ENCODE measurements at regions not wholly inside any gene's neighbourhood (a gene's known extent, or its start where the extent isn't known, plus 50 kb on each side); places are given as distances from the start of the nearest gene placed in this dataset.
"Not testable (repeated sequence)": the region's sequence is repeated elsewhere in the genome, so short reads cannot be mapped to it uniquely, and the experiment has no call there.

DNA sequence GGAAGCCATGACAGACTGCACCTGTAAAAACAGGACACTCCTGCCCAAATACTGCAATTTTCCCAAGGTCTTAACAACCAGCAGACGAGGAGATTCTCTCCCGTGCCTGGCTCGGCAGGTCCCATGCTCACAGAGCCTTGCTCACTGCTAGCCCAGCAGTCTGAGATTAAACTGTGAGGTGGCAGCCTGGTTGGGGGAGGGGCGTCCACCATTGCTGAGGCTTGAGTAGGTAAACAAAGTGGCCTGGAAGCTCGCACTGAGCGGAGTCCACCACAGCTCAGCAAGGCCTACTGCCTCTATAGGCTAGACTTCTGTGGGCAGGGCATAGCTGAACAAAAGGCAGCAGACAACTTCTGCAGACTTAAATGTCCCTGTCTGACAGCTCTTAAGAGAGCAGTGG lies 80.3 kb downstream of the ANXA5 start:
- not testable (repeated sequence) for H3K36me3 Mint-ChIP-seq (ENCODE audit: insufficient read depth); H3K27me3 Mint-ChIP-seq (ENCODE audit: low read depth); H3K9me3 Mint-ChIP-seq

DNA sequence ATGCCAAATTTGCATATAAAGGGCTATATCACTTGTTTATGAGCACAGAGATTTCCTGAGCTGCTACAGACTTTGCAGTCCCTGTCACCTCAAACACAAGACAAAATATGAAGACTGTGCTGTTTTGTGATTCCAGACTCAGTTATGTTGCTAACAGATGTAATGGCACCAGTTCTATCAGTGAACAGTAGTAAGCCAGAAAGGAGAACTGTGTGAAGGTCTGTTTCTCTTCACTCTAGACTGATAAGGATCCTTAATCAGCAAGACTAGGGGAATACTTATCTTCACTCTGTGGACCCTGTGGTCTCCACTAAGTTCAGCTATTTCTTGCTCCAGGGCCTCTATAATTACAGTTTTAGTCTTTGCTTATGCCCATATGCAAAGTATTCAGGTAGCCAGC lies 82.7 kb downstream of the ANXA5 start:
- Mint-ChIP-seq H3K36me3 (ENCODE audit: insufficient read depth) (no peaks in the 10 kb centered on the region), H3K4me1 (ENCODE audit: low read depth) (no peaks in the 10 kb centered on the region), H3K9me3 (no peaks in the 10 kb centered on the region), H3K27me3 (ENCODE audit: low read depth) (peaks cover 8% of the 10 kb centered on the region), H3K4me3 (no peak overlapping the region)
- DNase-seq (no peak), ATAC-seq (no peak)

More for the DNA sequence above, 80.3 kb downstream of the ANXA5 start:
- H3K4me1 Mint-ChIP-seq (ENCODE audit: low read depth); H3K4me3 Mint-ChIP-seq; DNase-seq; ATAC-seq: not testable (repeated sequence)

DNA sequence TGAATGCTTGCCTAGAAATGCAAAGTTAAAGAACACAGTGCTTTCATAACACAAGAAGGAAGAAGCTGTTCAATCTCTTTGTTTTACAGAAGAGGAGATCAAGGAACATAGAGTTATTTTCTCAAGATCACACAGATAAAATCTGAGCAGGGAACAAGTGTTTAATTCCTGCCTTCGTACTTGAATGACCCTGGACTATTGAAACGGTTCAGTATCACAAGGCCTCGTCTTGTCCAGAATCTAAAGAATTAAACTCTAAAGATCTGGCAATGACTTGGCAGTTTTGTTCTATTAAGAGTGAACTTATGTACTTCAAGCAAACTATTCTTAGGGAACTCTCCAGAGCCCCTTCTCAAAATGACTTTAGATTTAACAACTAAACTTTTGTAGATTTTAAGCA lies 97.7 kb downstream of the ANXA5 start:
- DNase-seq (no peak), ATAC-seq (no peak)
- Mint-ChIP-seq H3K36me3 (ENCODE audit: insufficient read depth) (no peaks in the 10 kb centered on the region), H3K27me3 (ENCODE audit: low read depth) (peaks cover 5% of the 10 kb centered on the region), H3K4me3 (no peak overlapping the region), H3K9me3 (no peaks in the 10 kb centered on the region), H3K4me1 (ENCODE audit: low read depth) (no peaks in the 10 kb centered on the region)

DNA sequence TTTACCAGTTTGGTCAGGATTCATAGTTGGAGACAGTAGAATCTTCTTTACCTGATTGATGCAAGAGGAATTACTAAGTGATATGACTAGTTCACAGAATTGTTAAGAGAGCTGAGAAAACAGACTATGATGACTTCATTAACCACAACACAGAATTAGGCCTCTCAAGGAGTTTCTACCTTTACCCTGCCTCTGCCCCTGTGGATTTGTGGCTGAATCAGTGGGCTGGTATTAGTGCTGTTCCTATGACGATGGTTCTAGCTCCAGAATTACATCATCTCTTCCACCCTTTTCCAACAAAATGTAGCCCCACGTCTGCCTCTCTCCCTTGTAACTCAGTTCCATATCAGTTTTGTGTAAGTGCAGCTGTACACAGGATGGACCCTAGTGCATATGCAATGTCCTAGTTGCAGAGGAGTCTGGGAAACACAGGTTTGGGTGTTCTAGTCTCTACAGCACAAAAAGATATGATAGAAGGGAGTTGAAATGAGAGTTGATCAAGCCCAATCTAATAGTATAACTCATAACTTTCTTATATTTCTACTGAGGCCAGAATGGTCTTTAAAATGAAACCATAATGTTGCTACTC lies 99.3 kb downstream of the ANXA5 start:
- no peaks in the 10 kb centered on the region for H3K36me3 Mint-ChIP-seq (ENCODE audit: insufficient read depth)
- H3K9me3 Mint-ChIP-seq: no peaks in the 10 kb centered on the region
- H3K4me1 Mint-ChIP-seq (ENCODE audit: low read depth): no peaks in the 10 kb centered on the region
- peak in 1 of 2 donors; percentile 46 for ATAC-seq
- H3K4me3 Mint-ChIP-seq: no peak overlapping the region
- peaks cover 5% of the 10 kb centered on the region for H3K27me3 Mint-ChIP-seq (ENCODE audit: low read depth)
- no peak for DNase-seq

DNA sequence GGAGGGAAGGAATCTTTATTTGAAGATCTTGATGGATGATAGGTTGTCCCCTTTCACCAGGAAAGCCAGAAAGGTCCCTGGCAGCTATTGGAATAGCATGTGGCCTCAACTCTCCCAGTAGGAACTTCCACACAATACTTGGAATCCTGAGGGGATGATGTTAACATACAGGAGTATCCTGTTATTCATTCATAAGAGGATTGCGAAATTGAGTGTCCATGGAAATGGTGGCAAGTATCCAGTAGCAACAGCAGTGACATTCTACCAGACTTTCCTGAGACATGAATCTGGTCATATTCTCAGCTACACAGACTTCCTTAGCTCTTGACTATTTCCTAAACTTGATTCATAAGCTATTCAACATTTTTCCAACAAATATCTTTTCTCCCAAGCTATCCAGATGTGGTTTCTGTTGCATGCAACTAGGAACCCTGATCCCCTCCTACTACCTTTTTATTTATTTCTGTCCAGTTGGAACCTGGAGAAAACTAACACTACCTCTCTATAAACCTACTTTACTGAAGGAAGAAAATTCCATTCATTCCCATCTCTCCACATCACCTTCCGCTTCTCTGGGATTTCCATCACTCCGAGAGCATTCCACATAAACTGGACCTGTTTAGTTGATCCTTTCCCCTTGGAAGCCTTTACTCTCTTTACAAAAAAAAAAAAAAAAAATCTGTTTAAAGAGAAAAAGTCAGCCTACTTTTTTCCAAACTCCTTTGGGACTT lies 101.8 kb downstream of the ANXA5 start:
- no peak for ATAC-seq
- no peaks in the 10 kb centered on the region for H3K9me3 Mint-ChIP-seq

DNA sequence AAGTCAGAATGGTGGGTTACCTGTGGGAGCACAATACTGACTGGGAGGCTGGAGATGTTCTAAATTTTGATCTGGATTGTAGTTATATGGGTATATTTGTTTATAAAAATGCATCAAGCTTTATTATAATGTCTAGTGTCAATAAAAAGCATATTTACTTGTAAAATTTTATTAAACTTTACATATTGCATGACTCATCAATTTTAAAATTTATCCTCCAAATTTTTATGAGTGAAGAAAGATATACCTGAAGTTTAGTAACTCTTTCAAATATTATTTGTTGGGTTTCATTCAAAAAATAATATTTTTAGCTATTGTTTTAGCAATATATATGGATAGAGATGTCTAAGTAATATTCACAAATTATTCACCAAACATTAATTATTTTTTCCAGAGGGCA lies 103.0 kb downstream of the ANXA5 start:
- Mint-ChIP-seq H3K4me3 (no peak overlapping the region), H3K27me3 (ENCODE audit: low read depth) (peaks cover 5% of the 10 kb centered on the region), H3K36me3 (ENCODE audit: insufficient read depth) (no peaks in the 10 kb centered on the region), H3K4me1 (ENCODE audit: low read depth) (no peaks in the 10 kb centered on the region), H3K9me3 (no peaks in the 10 kb centered on the region)
- no peak for ATAC-seq
- DNase-seq: no peak

More for the DNA sequence above, 101.8 kb downstream of the ANXA5 start:
- Mint-ChIP-seq H3K36me3 (ENCODE audit: insufficient read depth) (no peaks in the 10 kb centered on the region), H3K4me3 (no peak overlapping the region), H3K4me1 (ENCODE audit: low read depth) (no peaks in the 10 kb centered on the region), H3K27me3 (ENCODE audit: low read depth) (peaks cover 5% of the 10 kb centered on the region)
- no peak for DNase-seq

DNA sequence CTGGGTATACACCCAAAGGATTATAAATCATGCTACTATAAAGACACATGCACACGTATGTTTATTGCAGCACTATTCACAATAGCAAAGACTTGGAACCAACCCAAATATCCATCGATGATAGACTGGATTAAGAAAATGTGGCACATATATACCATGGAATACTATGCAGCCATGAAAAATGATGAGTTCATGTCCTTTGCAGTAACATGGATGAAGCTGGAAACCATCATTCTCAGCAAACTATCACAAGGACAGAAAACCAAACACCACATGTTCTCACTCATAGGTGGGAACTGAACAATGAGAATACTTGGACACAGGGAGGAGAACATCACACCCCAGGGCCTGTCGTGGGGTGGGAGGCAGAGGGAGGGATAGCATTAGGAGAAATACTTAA lies 104.5 kb downstream of the ANXA5 start:
- not testable (repeated sequence) for H3K4me3 Mint-ChIP-seq; H3K36me3 Mint-ChIP-seq (ENCODE audit: insufficient read depth)

DNA sequence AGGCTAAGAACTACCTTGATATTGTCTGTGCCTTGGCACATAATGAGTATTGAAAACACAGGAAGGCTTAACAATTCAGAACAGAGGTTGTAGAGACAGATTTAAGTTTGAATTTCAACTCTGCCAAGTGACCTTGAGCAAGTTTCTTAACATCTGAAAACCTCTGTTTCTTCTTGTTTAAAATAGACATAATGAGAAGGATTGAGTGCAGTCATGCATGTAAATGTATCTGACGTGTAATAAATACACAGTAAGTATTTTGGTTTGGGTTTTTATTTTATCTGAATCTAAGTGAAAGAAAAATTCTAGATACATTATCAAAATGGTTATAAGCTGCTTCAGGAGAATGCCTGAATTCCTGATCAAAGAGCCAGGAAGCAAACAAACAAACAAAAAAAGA lies 111.9 kb downstream of the ANXA5 start:
- Mint-ChIP-seq H3K4me3 (no peak overlapping the region), H3K4me1 (ENCODE audit: low read depth) (no peaks in the 10 kb centered on the region), H3K36me3 (ENCODE audit: insufficient read depth) (no peaks in the 10 kb centered on the region), H3K27me3 (ENCODE audit: low read depth) (peaks cover 17% of the 10 kb centered on the region), H3K9me3 (no peaks in the 10 kb centered on the region)
- ATAC-seq (no peak), DNase-seq (no peak)

More for the DNA sequence above, 104.5 kb downstream of the ANXA5 start:
- H3K4me1 Mint-ChIP-seq (ENCODE audit: low read depth); ATAC-seq; H3K9me3 Mint-ChIP-seq; DNase-seq: not testable (repeated sequence)
- H3K27me3 Mint-ChIP-seq (ENCODE audit: low read depth): peaks cover 11% of the 10 kb centered on the region

DNA sequence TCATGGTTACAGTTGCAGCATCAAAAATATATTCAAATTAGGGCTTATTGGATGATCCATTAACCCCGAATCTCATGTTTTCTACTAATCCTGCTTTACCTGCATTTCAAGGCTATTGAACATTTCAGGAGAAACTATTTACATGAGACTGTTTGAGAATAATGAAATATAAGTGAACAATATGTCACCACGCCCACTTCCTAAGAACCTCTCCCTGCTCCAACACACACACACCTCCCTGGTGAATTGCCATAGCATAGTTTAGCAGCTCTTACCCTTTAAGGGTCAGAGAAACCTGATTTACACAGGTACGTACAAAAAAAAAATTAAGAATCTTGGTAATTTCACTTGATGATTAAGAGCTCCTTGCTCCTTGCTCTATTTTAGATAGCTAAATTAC lies 113.4 kb downstream of the ANXA5 start:
- Mint-ChIP-seq H3K36me3 (ENCODE audit: insufficient read depth) (no peaks in the 10 kb centered on the region), H3K4me3 (no peak overlapping the region), H3K4me1 (ENCODE audit: low read depth) (no peaks in the 10 kb centered on the region), H3K9me3 (no peaks in the 10 kb centered on the region), H3K27me3 (ENCODE audit: low read depth) (peaks cover 19% of the 10 kb centered on the region)
- DNase-seq (no peak), ATAC-seq (no peak)

DNA sequence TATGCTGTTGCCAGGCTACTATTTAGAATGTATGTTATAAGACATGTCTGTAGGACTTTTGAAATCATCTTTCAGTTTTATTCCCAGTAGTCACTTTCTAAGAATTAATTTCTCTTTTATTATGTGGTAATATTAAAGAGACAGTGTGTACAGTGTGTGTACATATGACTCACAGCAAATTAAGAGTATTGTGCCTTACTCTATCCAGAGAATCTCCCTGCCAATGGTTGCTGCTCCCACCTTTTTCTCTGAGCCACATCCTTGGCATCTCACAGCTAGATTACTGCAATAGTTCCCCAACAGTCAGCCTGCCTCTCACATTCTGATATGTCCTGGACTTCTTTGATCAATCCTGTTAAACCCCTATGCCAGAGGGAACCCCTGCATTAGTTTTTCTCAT lies 114.5 kb downstream of the ANXA5 start:
- H3K36me3 Mint-ChIP-seq (ENCODE audit: insufficient read depth): no peaks in the 10 kb centered on the region
- H3K27me3 Mint-ChIP-seq (ENCODE audit: low read depth): peaks cover 14% of the 10 kb centered on the region
- H3K4me1 Mint-ChIP-seq (ENCODE audit: low read depth): no peaks in the 10 kb centered on the region
- no peaks in the 10 kb centered on the region for H3K9me3 Mint-ChIP-seq
- no peak for DNase-seq
- H3K4me3 Mint-ChIP-seq: no peak overlapping the region
- ATAC-seq: no peak

DNA sequence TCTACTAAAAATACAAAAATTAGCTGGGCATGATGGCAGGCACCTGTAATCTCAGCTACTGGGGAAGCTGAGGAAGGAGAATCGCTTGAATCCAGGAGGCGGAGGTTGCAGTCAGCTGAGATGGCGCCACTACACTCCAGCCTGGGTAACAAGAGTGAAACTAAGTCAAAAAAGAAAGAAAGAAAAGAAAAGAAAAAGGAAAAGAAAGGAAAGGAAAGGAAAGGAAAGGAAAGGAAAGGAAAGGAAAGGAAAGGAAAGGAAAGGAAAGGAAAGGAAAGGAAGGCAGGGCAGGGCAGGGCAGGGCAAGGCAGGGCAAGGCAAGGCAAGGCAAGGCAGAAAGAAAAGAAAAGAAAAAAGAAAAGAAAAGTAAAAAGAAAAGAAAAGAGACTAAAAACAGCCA lies 121.4 kb downstream of the ANXA5 start:
- H3K4me3 Mint-ChIP-seq; H3K27me3 Mint-ChIP-seq (ENCODE audit: low read depth); H3K36me3 Mint-ChIP-seq (ENCODE audit: insufficient read depth); H3K9me3 Mint-ChIP-seq; H3K4me1 Mint-ChIP-seq (ENCODE audit: low read depth); DNase-seq; ATAC-seq: not testable (repeated sequence)

DNA sequence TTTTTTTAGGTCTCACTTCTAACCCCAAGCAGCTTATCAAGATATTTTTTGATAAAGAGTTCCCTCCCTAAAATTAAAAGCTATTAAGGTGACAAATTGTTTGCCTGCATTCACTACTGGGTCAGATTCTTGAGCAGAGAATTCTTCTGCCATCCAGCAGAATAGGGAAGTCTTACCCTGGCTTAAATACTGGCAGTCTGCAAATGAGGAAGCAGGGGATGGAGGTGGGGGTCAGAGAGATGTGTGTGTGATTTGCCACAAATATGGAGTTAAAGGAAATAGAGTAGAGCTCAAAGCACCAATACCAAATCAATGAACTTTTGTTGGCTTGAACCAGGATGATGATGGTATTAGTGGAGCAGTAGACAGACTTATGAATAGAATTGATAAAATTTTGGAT lies 122.2 kb downstream of the ANXA5 start:
- DNase-seq (no peak), ATAC-seq (no peak)
- Mint-ChIP-seq H3K9me3 (peaks cover 3% of the 10 kb centered on the region), H3K36me3 (ENCODE audit: insufficient read depth) (no peaks in the 10 kb centered on the region), H3K4me3 (no peak overlapping the region), H3K27me3 (ENCODE audit: low read depth) (peaks cover 10% of the 10 kb centered on the region), H3K4me1 (ENCODE audit: low read depth) (no peaks in the 10 kb centered on the region)

DNA sequence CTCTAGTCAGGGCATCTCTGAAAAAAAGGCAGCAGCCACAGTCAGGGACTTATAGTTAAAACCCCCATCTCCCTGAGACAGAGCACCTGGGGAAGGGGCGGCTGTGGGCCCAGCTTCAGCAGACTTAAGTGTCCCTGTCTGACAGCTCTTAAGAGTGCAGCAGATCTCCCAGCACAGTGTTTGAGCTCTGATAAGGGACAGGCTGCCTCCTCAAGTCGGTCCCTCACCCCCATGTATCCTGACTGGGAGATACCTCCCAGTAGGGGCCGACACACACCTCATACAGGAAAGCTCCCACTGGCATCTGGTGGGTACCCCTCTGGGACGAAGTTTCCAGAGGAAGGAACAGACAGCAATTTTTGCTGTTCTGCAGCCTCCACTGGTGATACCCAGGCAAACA lies 129.0 kb downstream of the ANXA5 start:
- no peaks in the 10 kb centered on the region for H3K4me1 Mint-ChIP-seq (ENCODE audit: low read depth)
- no peak for ATAC-seq
- DNase-seq: no peak
- no peaks in the 10 kb centered on the region for H3K36me3 Mint-ChIP-seq (ENCODE audit: insufficient read depth)
- no peaks in the 10 kb centered on the region for H3K9me3 Mint-ChIP-seq
- H3K27me3 Mint-ChIP-seq (ENCODE audit: low read depth): peaks cover 22% of the 10 kb centered on the region
- H3K4me3 Mint-ChIP-seq: no peak overlapping the region

DNA sequence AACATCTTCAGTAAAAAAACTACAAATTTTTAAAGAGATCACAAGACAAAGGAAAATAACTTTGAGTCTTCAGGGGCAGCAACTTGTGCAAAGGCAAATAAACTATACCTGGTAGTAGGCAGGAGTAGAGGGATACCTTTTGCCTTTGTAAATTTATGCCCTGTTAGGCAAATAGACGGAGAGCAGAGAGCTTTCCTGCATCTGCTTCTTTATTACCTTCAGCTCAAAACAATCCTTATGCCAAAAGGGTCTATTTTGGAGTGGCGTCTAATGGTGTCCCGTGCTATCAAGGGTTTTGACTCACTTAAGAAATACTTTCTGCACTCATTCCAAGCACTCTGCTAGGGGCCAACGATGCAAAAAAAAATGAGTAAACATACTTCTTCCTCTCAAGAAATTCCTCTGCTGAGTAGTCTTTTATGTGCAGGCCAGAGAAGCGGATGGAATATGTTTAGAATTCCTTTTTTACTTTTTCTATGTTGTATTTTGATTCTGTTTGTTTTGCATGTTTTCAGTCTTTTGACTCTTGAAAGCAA lies 131.9 kb downstream of the ANXA5 start:
- Mint-ChIP-seq H3K9me3 (no peaks in the 10 kb centered on the region), H3K27me3 (ENCODE audit: low read depth) (peaks cover 30% of the 10 kb centered on the region), H3K4me3 (no peak overlapping the region), H3K4me1 (ENCODE audit: low read depth) (no peaks in the 10 kb centered on the region), H3K36me3 (ENCODE audit: insufficient read depth) (no peaks in the 10 kb centered on the region)
- ATAC-seq: no peak
- no peak for DNase-seq

DNA sequence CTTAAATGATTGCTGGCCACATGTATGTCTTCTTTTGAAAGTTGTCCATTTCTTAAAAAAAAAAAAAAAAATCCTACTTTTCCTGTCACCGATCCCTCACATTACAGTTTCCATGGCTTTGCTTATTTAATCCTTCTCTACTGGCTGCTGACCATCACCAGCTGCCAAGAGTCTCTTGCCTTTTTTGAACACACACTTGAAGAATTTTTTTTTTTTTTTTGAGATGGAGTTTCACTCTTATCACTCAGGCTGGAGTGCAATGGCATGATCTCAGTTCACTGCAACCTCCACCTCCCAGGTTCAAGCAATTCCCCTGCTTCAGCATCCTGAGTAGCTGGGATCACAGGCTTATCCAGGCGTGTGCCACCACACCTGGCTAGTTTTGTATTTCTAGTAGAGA lies 134.0 kb downstream of the ANXA5 start:
- H3K27me3 Mint-ChIP-seq (ENCODE audit: low read depth): peaks cover 26% of the 10 kb centered on the region
- no peaks in the 10 kb centered on the region for H3K9me3 Mint-ChIP-seq
- H3K4me1 Mint-ChIP-seq (ENCODE audit: low read depth): no peaks in the 10 kb centered on the region
- DNase-seq (no peak), ATAC-seq (no peak)
- H3K4me3 Mint-ChIP-seq: no peak overlapping the region
- no peaks in the 10 kb centered on the region for H3K36me3 Mint-ChIP-seq (ENCODE audit: insufficient read depth)
